Endodermal cell (in vitro differentiated cells): ENCODE measurements at regions not wholly inside any gene's neighbourhood (a gene's known extent, or its start where the extent isn't known, plus 50 kb on each side); places are given as distances from the start of the nearest gene placed in this dataset.

ENCODE experiments used
- DNase-seq: peaks from one replicate; pipeline ENCODE4 v3.0.0-alpha.2; 2017
- H3K27ac ChIP-seq: 2 replicates; pipeline ENCODE4 v1.5.1; 2013; ENCODE audit warnings: mild to moderate bottlenecking, low read depth, low read length, moderate library complexity
- H3K27me3 ChIP-seq: 2 replicates; pipeline ENCODE4 v1.6.1; 2013; ENCODE audit warnings: mild to moderate bottlenecking, low read length, moderate library complexity; ENCODE audit not compliant: insufficient read depth, control insufficient read depth, poor library complexity, severe bottlenecking
- H3K36me3 ChIP-seq: 2 replicates; pipeline ENCODE4 v1.7.0; 2013; ENCODE audit warnings: mild to moderate bottlenecking, low read length, moderate library complexity; ENCODE audit not compliant: control insufficient read depth, insufficient read depth
- H3K4me1 ChIP-seq: one replicate; pipeline ENCODE4 v1.7.0; 2013; ENCODE audit warnings: low read length; ENCODE audit not compliant: control insufficient read depth, insufficient read depth
- H3K4me3 ChIP-seq: 2 replicates; pipeline ENCODE4 v1.5.1; 2013; ENCODE audit warnings: mild to moderate bottlenecking, low read length, moderate library complexity
- H3K9ac ChIP-seq: 2 replicates; pipeline ENCODE4 v1.6.1; 2013; ENCODE audit warnings: mild to moderate bottlenecking, low read length, moderate library complexity; ENCODE audit not compliant: poor library complexity, severe bottlenecking; ENCODE audit errors: extremely low read depth
- H3K9me3 ChIP-seq: 2 replicates; pipeline ENCODE4 v1.6.1; 2013; ENCODE audit warnings: mild to moderate bottlenecking, low read length, moderate library complexity; ENCODE audit not compliant: control insufficient read depth
- H3K27ac Mint-ChIP-seq: 2 replicates; pipeline ENCODE4 v1.8.0; 2020; ENCODE audit warnings: mixed read lengths
- H3K27me3 Mint-ChIP-seq: 2 replicates; pipeline ENCODE4 v1.8.0; 2021; ENCODE audit warnings: mild to moderate bottlenecking, mixed read lengths; ENCODE audit not compliant: insufficient read depth
- H3K36me3 Mint-ChIP-seq: 2 replicates; pipeline ENCODE4 v1.8.0; 2020; ENCODE audit warnings: low read depth, mixed read lengths
- H3K4me1 Mint-ChIP-seq: 2 replicates; pipeline ENCODE4 v1.8.0; 2020; ENCODE audit warnings: mixed read lengths
- H3K4me3 Mint-ChIP-seq: 2 replicates; pipeline ENCODE4 v1.8.0; 2020; ENCODE audit warnings: mild to moderate bottlenecking, moderate library complexity, mixed read lengths
- H3K9me3 Mint-ChIP-seq: 2 replicates; pipeline ENCODE4 v1.8.0; 2020; ENCODE audit warnings: mild to moderate bottlenecking, mixed read lengths
- CTCF ChIP-seq: fragments of 200-600 bp; sonication (generic); conservative IDR thresholded peaks from 2 replicates; pipeline ENCODE4 v1.5.0; 2021; ENCODE audit warnings: antibody characterized with exemption, mild to moderate bottlenecking
- WGBS, 2 experiments: methylation state at CpG; one replicate each; pipeline versions ENCODE4 v1.1.5 to v1.1.7; 2013; ENCODE audit warnings: missing lambda C conversion rate in 2 of 2, mixed read lengths in 1 of 2; ENCODE audit not compliant: insufficient coverage in 1 of 2, insufficient read length in 1 of 2; 5-methylcytosine and 5-hydroxymethylcytosine counted together

GRCh38 chr1:200248541-200248940 is 161.3 kb downstream of the ZNF281 start:
- Mint-ChIP-seq H3K4me1 (peaks cover 1% of the 10 kb centered on the region), H3K4me3 (no peak overlapping the region), H3K27ac (no peak overlapping the region), H3K27me3 (no peaks in the 10 kb centered on the region), H3K36me3 (no peaks in the 10 kb centered on the region), H3K9me3 (no peaks in the 10 kb centered on the region)
- DNase-seq = no peak
- Histone ChIP-seq H3K27me3 (no peaks in the 10 kb centered on the region), H3K36me3 (no peaks in the 10 kb centered on the region), H3K4me1 (no peaks in the 10 kb centered on the region), H3K27ac (no peak overlapping the region), H3K9ac (no peak overlapping the region), H3K4me3 (no peak overlapping the region), H3K9me3 (no peaks in the 10 kb centered on the region)
- 91 to 98% methylated on average over 7 to 8 of the region's 8 CpGs for WGBS, 2 experiments
- TF ChIP-seq CTCF = no peak

- no peaks in the 10 kb centered on the region for H3K27me3 ChIP-seq
- no peaks in the 10 kb centered on the region for H3K9me3 ChIP-seq
- H3K27me3 Mint-ChIP-seq = no peaks in the 10 kb centered on the region
- no peaks in the 10 kb centered on the region for H3K9me3 Mint-ChIP-seq
- no peaks in the 10 kb centered on the region for H3K4me1 ChIP-seq
- no peaks in the 10 kb centered on the region for H3K36me3 ChIP-seq
- H3K4me1 Mint-ChIP-seq = peaks cover 9% of the 10 kb centered on the region
- H3K9ac ChIP-seq = no peak overlapping the region
- no peak overlapping the region for H3K27ac ChIP-seq
- H3K36me3 Mint-ChIP-seq = no peaks in the 10 kb centered on the region
- TF ChIP-seq CTCF = no peak
- no peak overlapping the region for H3K4me3 Mint-ChIP-seq
- no peak overlapping the region for H3K27ac Mint-ChIP-seq
- DNase-seq = no peak
- 89 to 91% methylated on average over 14 of the region's 14 CpGs for WGBS, 2 experiments
- no peak overlapping the region for H3K4me3 ChIP-seq
Observed at GRCh38 chr1:200247518-200247917, 162.3 kb downstream of the ZNF281 start.

- no peak for TF ChIP-seq CTCF
- Histone ChIP-seq H3K4me3 (no peak overlapping the region), H3K4me1 (no peaks in the 10 kb centered on the region), H3K27ac (no peak overlapping the region), H3K36me3 (no peaks in the 10 kb centered on the region), H3K9ac (no peak overlapping the region), H3K27me3 (no peaks in the 10 kb centered on the region), H3K9me3 (no peaks in the 10 kb centered on the region)
- DNase-seq = no peak
- WGBS, 2 experiments = 96 to 100% methylated on average over 3 to 7 of the region's 7 CpGs
- peaks cover 19% of the 10 kb centered on the region for H3K4me1 Mint-ChIP-seq
- H3K27me3 Mint-ChIP-seq = no peaks in the 10 kb centered on the region
- no peaks in the 10 kb centered on the region for H3K9me3 Mint-ChIP-seq
- no peaks in the 10 kb centered on the region for H3K36me3 Mint-ChIP-seq
- H3K4me3 Mint-ChIP-seq = no peak overlapping the region
- H3K27ac Mint-ChIP-seq = no peak overlapping the region
Observed at GRCh38 chr1:200245473-200245872, 164.4 kb downstream of the ZNF281 start.
